Liver (tissue), 8 donors: ENCODE measurements at regions not wholly inside any gene's neighbourhood (a gene's known extent, or its start where the extent isn't known, plus 50 kb on each side); places are given as distances from the start of the nearest gene placed in this dataset.

Source experiments
- DNase-seq: peaks from one replicate; pipeline ENCODE4 v3.0.0-alpha.2; 2017; ENCODE audit warnings: low spot score
- H3K27ac ChIP-seq, 2 donors: one replicate each; pipeline ENCODE4 v1.7.0; 2013; ENCODE audit warnings: inconsistent platforms in 2 of 2, low read length in 2 of 2, control low read depth in 1 of 2, low read depth in 1 of 2, mild to moderate bottlenecking in 1 of 2
- H3K27me3 ChIP-seq, 4 donors: one replicate each; pipeline versions ENCODE4 v1.6.1 to v1.7.0; 2013; ENCODE audit warnings: low read length in 3 of 4, inconsistent platforms in 1 of 4, mild to moderate bottlenecking in 1 of 4, moderate library complexity in 1 of 4; ENCODE audit not compliant: control insufficient read depth in 4 of 4, insufficient read depth in 4 of 4
- H3K36me3 ChIP-seq, 4 donors: one replicate each; pipeline versions ENCODE4 v1.6.1 to v1.7.0; 2013; ENCODE audit warnings: low read length in 3 of 4, mild to moderate bottlenecking in 3 of 4, low read depth in 1 of 4, moderate library complexity in 1 of 4; ENCODE audit not compliant: control insufficient read depth in 4 of 4, insufficient read depth in 3 of 4
- H3K4me1 ChIP-seq, 4 donors: one replicate each; pipeline versions ENCODE4 v1.6.1 to v1.7.0; 2013; ENCODE audit warnings: low read length in 3 of 4, mild to moderate bottlenecking in 3 of 4, moderate library complexity in 1 of 4; ENCODE audit not compliant: control insufficient read depth in 4 of 4, insufficient read depth in 4 of 4
- H3K4me3 ChIP-seq, 3 donors: one replicate each; pipeline versions ENCODE4 v1.6.1 to v1.7.0; 2013; ENCODE audit warnings: low read length in 3 of 3, control low read depth in 1 of 3, low read depth in 1 of 3, mild to moderate bottlenecking in 1 of 3
- H3K9ac ChIP-seq, 2 donors: one replicate each; pipeline ENCODE4 v1.7.0; 2013; ENCODE audit warnings: low read length in 2 of 2, mild to moderate bottlenecking in 2 of 2, moderate library complexity in 2 of 2, control low read depth in 1 of 2, low read depth in 1 of 2
- H3K9me3 ChIP-seq, 4 donors: one replicate each; pipeline versions ENCODE4 v1.6.1 to v1.7.0; 2013; ENCODE audit warnings: low read length in 3 of 4; ENCODE audit not compliant: control insufficient read depth in 4 of 4
- ATF3 ChIP-seq: IDR thresholded peaks from 2 replicates; pipeline ENCODE4 v1.6.1; 2016; ENCODE audit warnings: antibody characterized with exemption
- CTCF ChIP-seq: fragments of 150-350 bp; IDR thresholded peaks from 2 replicates; pipeline ENCODE4 v1.5.1; 2017; ENCODE audit warnings: improper control_type of control experiment, low read depth, low read length; ENCODE audit not compliant: missing input control
- EGR1 ChIP-seq, 2 donors: IDR thresholded peaks; 2 replicates each; pipeline ENCODE4 v1.6.1; 2016 to 2018; ENCODE audit warnings: antibody characterized with exemption in 2 of 2, low read depth in 2 of 2
- FOXA1 ChIP-seq: IDR thresholded peaks from 2 replicates; pipeline ENCODE4 v1.6.1; 2016; ENCODE audit warnings: antibody characterized with exemption
- GABPA ChIP-seq, 2 donors: IDR thresholded peaks in 1 of 2; conservative IDR thresholded peaks in 1 of 2; 2 replicates each; pipeline ENCODE4 v1.6.1; 2016; ENCODE audit warnings: antibody characterized with exemption in 2 of 2, mild to moderate bottlenecking in 1 of 2, moderate library complexity in 1 of 2
- HNF4A ChIP-seq, 2 donors: conservative IDR thresholded peaks; 2 replicates each; pipeline ENCODE4 v1.6.1; 2016; ENCODE audit warnings: antibody characterized with exemption in 2 of 2, mild to moderate bottlenecking in 2 of 2
- HNF4G ChIP-seq: IDR thresholded peaks from 2 replicates; pipeline ENCODE4 v1.6.1; 2016; ENCODE audit warnings: antibody characterized with exemption
- JUND ChIP-seq, 2 donors: IDR thresholded peaks; 2 replicates each; pipeline ENCODE4 v1.6.1; 2016; ENCODE audit warnings: antibody characterized with exemption in 2 of 2
- NR2F2 ChIP-seq: IDR thresholded peaks from 2 replicates; pipeline ENCODE4 v1.6.1; 2016; ENCODE audit warnings: antibody characterized with exemption
- SP1 ChIP-seq: IDR thresholded peaks from 2 replicates; pipeline ENCODE4 v1.6.1; 2018; ENCODE audit warnings: antibody characterized with exemption, mild to moderate bottlenecking
- ZBTB33 ChIP-seq: IDR thresholded peaks from 2 replicates; pipeline ENCODE4 v1.6.1; 2016; ENCODE audit warnings: antibody characterized with exemption
- WGBS: extraction: QIAGEN DNeasy Blood & Tissue Kit; methylation state at CpG from one replicate; pipeline ENCODE4 v1.1.7; 2013; 5-methylcytosine and 5-hydroxymethylcytosine counted together
- donor health status: healthy.
- donor health status: healthy.
- donor health status: healthy.
- donor health status: healthy.
- donor health status: healthy.

- H3K27ac ChIP-seq, result no peak overlapping the region
- 76% methylated on average over 3 of the region's 3 CpGs for WGBS
- H3K4me1 ChIP-seq, result no peaks in the 10 kb centered on the region
These were observed 360.9 kb upstream of the NAV3 start for GRCh38 chr12:77469578-77470333.

GRCh38 chr12:77442633-77443032 is 377.3 kb upstream of the E2F7 start:
- no peak overlapping the region for H3K4me3 ChIP-seq
- H3K27ac ChIP-seq, result no peak overlapping the region
- no peaks in the 10 kb centered on the region for H3K4me1 ChIP-seq
- H3K27me3 ChIP-seq, result no peaks in the 10 kb centered on the region
- TF ChIP-seq SP1 (no peak), EGR1 (IDR thresholded peaks at IDR 0.05; ENCODE audit: low read depth in 2 of 2) (no peak), JUND (IDR thresholded peaks at IDR 0.05) (no peak), ATF3 (no peak), NR2F2 (no peak), CTCF (no peak), HNF4A (conservative IDR thresholded peaks at IDR 0.05) (no peak), GABPA (IDR thresholded peaks at IDR 0.05 in 1 of 2, conservative IDR thresholded peaks at IDR 0.05 in 1 of 2) (no peak), HNF4G (no peak)
- H3K9me3 ChIP-seq, result peaks cover 0 to 4% (median 0%) of the 10 kb centered on the region in 4 donors
- no peak overlapping the region for H3K9ac ChIP-seq
- no peak for DNase-seq
- H3K36me3 ChIP-seq, result no peaks in the 10 kb centered on the region

More at GRCh38 chr12:77469578-77470333, 360.9 kb upstream of the NAV3 start:
- H3K4me3 ChIP-seq, result no peak overlapping the region
- DNase-seq, result no peak
- H3K9me3 ChIP-seq, result no peaks in the 10 kb centered on the region
- no peak for TF ChIP-seq ZBTB33
- H3K27me3 ChIP-seq, result no peaks in the 10 kb centered on the region
- no peaks in the 10 kb centered on the region for H3K36me3 ChIP-seq
- H3K9ac ChIP-seq, result no peak overlapping the region

GRCh38 chr12:77439749-77440148 is 374.4 kb upstream of the E2F7 start:
- no peaks in the 10 kb centered on the region for H3K4me1 ChIP-seq
- H3K27ac ChIP-seq, result no peak overlapping the region
- H3K4me3 ChIP-seq, result no peak overlapping the region
- DNase-seq, result no peak
- H3K9ac ChIP-seq, result no peak overlapping the region
- H3K9me3 ChIP-seq, result no peaks in the 10 kb centered on the region
- no peaks in the 10 kb centered on the region for H3K36me3 ChIP-seq
- no peak for TF ChIP-seq FOXA1
- H3K27me3 ChIP-seq, result no peaks in the 10 kb centered on the region
